Fibroblast of lung (primary cell): ENCODE measurements at regions not wholly inside any gene's neighbourhood (a gene's known extent, or its start where the extent isn't known, plus 50 kb on each side); places are given as distances from the start of the nearest gene placed in this dataset.

ENCODE experiments used
- EZH2 ChIP-seq: IDR thresholded peaks from 2 replicates; pipeline ENCODE4 v1.5.1; 2012; ENCODE audit warnings: low read length, control low read depth, mild to moderate bottlenecking; ENCODE audit errors: missing control alignments
- TF ChIP-seq, protein P1 (sequence below), 2 donors: IDR thresholded peaks in 1 of 2; conservative IDR thresholded peaks in 1 of 2; 1 replicate in 1 of 2; 2 replicates in 1 of 2; pipeline ENCODE4 v1.5.1; 2011 to 2012; ENCODE audit warnings: low read length in 2 of 2, control low read depth in 1 of 2, inconsistent platforms in 1 of 2, low read depth in 1 of 2, mild to moderate bottlenecking in 1 of 2

DNA sequence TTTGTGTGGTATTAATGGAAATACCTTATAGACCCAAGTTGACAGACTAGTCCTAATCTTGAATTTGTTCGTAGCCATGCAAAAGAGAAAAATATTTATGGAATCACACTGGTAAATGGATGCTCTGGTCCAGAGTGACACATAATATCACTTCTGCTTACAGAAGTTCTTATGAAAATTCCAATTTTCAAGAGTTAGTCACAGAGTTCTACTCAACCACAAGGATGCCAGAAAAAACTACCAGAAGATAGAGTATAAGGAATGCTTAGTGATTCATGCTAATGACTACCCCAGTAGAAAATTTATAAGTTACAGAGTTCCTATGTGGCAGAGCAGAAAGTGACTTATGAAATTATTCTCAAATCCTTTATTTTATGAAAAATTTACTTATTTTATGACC lies 1384.8 kb downstream of the FAM133A start:
- TF ChIP-seq, protein P1, sequence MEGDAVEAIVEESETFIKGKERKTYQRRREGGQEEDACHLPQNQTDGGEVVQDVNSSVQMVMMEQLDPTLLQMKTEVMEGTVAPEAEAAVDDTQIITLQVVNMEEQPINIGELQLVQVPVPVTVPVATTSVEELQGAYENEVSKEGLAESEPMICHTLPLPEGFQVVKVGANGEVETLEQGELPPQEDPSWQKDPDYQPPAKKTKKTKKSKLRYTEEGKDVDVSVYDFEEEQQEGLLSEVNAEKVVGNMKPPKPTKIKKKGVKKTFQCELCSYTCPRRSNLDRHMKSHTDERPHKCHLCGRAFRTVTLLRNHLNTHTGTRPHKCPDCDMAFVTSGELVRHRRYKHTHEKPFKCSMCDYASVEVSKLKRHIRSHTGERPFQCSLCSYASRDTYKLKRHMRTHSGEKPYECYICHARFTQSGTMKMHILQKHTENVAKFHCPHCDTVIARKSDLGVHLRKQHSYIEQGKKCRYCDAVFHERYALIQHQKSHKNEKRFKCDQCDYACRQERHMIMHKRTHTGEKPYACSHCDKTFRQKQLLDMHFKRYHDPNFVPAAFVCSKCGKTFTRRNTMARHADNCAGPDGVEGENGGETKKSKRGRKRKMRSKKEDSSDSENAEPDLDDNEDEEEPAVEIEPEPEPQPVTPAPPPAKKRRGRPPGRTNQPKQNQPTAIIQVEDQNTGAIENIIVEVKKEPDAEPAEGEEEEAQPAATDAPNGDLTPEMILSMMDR (conservative IDR thresholded peaks at IDR 0.05 in 1 of 2, IDR thresholded peaks at IDR 0.05 in 1 of 2; ENCODE audit: low read depth in 1 of 2, low read length in 2 of 2): no peak
- no peak for TF ChIP-seq EZH2
